Eye (tissue), 1 donor: ENCODE measurements at regions not wholly inside any gene's neighbourhood (a gene's known extent, or its start where the extent isn't known, plus 50 kb on each side); places are given as distances from the start of the nearest gene placed in this dataset.
A peak's percentile ranks its signal among the peaks of the same experiment; 100 is the strongest.

Source experiments
- DNase-seq: peaks from one replicate; pipeline ENCODE4 v3.0.0-alpha.2; 2015

- no peak for DNase-seq
These were observed 112.1 kb upstream of the ZC3H12C start for GRCh38 chr11:109981031-109981636.

GRCh38 chr11:109983358-109983757 lies 109.8 kb upstream of the ZC3H12C start:
- DNase-seq, result no peak

GRCh38 chr11:109984634-109985289 lies 108.4 kb upstream of the ZC3H12C start:
- DNase-seq, result no peak

GRCh38 chr11:109986488-109986887 lies 106.7 kb upstream of the ZC3H12C start:
- no peak for DNase-seq

- no peak for DNase-seq
These were observed 101.4 kb upstream of the ZC3H12C start for GRCh38 chr11:109991835-109992234.

- DNase-seq, result no peak
These were observed 99.4 kb upstream of the ZC3H12C start for GRCh38 chr11:109993786-109994185.

- no peak for DNase-seq
These were observed 98.3 kb upstream of the ZC3H12C start for GRCh38 chr11:109994907-109995306.

GRCh38 chr11:109996060-109996459 lies 97.1 kb upstream of the ZC3H12C start:
- DNase-seq, result no peak

GRCh38 chr11:109998921-109999320 lies 94.3 kb upstream of the ZC3H12C start:
- DNase-seq, result no peak

GRCh38 chr11:110000031-110000502 lies 93.1 kb upstream of the ZC3H12C start:
- DNase-seq, result peak; percentile 2

- no peak for DNase-seq
These were observed 92.3 kb upstream of the ZC3H12C start for GRCh38 chr11:110000850-110001249.

- no peak for DNase-seq
These were observed 89.8 kb upstream of the ZC3H12C start for GRCh38 chr11:110003426-110003825.

GRCh38 chr11:110011595-110011994 lies 81.6 kb upstream of the ZC3H12C start:
- no peak for DNase-seq

GRCh38 chr11:110015695-110016094 lies 77.5 kb upstream of the ZC3H12C start:
- DNase-seq, result no peak

GRCh38 chr11:110019675-110020074 lies 73.5 kb upstream of the ZC3H12C start:
- no peak for DNase-seq

GRCh38 chr11:110022548-110022947 lies 70.6 kb upstream of the ZC3H12C start:
- DNase-seq, result no peak

GRCh38 chr11:110023711-110024110 lies 69.5 kb upstream of the ZC3H12C start:
- no peak for DNase-seq

GRCh38 chr11:110026858-110027626 lies 66.2 kb upstream of the ZC3H12C start:
- peak; percentile 4 for DNase-seq

GRCh38 chr11:110027627-110028371 lies 65.4 kb upstream of the ZC3H12C start:
- no peak for DNase-seq

- no peak for DNase-seq
These were observed 64.3 kb upstream of the ZC3H12C start for GRCh38 chr11:110028921-110029320.

- no peak for DNase-seq
These were observed 63.5 kb upstream of the ZC3H12C start for GRCh38 chr11:110029714-110030113.

- DNase-seq, result no peak
These were observed 62.0 kb upstream of the ZC3H12C start for GRCh38 chr11:110031171-110031570.

GRCh38 chr11:110032259-110032658 lies 60.9 kb upstream of the ZC3H12C start:
- DNase-seq, result no peak
